A172 (cell line): ENCODE measurements at regions not wholly inside any gene's neighbourhood (a gene's known extent, or its start where the extent isn't known, plus 50 kb on each side); places are given as distances from the start of the nearest gene placed in this dataset.
A peak's percentile ranks its signal among the peaks of the same experiment; 100 is the strongest.
"Not testable (repeated sequence)": the region's sequence is repeated elsewhere in the genome, so short reads cannot be mapped to it uniquely, and the experiment has no call there.

Experiments
- DNase-seq: peaks from one replicate; pipeline ENCODE4 v3.0.0-alpha.2; 2015; ENCODE audit warnings: low spot score

- peak; percentile 11 for DNase-seq
These were observed 113.6 kb upstream of the PPARGC1A start for GRCh38 chr4:24003496-24003895.

DNA sequence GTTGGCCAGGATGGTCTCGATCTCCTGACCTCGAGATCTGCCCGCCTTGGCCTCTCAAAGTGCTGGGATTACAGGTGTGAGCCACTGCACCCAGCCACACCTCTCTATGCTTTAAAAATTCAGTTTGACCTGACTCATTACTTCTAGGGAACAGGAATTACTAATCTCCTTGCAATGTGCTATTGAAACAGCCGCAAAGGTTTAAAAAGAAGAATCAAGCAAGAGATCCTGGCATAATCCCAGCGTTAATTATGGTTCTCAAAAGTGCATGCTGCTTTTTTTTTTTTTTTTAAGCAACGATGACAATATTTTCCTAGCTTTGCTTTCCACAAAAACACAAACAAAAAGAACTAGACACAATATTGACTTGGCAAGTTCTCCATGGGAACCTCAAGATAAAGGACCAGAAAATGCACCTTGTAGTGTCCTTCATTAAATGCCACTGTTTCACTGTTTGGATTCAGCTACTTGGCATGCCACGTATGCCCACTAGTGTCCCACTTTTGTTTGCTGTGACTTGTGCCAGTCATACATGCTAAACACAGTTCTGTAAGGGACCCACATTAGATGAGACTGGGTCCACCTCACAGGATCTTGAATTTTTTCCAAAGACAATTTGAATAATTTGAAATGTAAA, 112.6 kb upstream of the PPARGC1A start:
- DNase-seq: peak; percentile 51

DNA sequence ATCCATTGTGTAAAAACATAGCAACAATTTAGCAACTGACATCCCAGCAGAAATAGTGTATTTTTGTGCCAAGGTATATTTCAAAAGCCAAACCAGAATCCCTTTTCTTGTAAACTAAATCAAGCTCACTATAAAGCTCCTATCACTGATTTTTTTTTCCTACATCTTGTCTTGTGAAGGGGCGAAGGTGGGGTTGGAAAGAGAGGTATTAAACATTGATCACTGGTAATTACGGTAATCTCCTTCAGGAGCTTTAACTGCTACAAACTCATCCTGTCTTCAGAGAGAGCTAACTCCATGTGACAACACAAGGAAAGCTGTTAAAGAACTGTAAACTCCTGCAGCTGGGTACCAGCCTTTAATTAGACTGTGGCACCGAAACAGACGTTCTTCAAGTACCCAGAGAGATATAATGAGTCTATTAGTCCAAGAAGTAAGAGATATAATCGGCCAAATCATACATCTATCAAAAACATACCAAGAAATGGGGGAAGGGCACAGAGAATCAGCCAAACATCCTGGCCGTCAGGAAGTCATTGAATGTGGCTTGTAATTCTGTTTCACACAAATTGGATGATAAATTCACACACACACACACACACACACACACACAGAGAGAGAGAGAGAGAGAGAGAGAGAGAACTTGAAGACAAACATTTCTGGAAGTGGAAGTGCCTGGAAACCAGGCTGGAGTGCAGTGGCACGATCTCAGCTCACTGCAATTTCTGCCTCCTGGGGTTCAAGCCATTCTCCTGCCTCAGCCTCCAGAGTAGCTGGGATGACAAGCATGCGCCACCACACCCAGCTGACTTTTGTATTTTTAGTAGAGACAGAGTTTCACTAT, 111.9 kb upstream of the PPARGC1A start:
- DNase-seq: no peak

GRCh38 chr4:24000470-24000831, 110.6 kb upstream of the PPARGC1A start:
- DNase-seq: no peak

- DNase-seq: peak; percentile 33
These were observed 110.0 kb upstream of the PPARGC1A start for GRCh38 chr4:23999714-24000469.

GRCh38 chr4:23993373-23993772, 103.5 kb upstream of the PPARGC1A start:
- DNase-seq: no peak

- no peak for DNase-seq
These were observed 101.6 kb upstream of the PPARGC1A start for GRCh38 chr4:23991444-23991843.

GRCh38 chr4:23986270-23986669, 96.4 kb upstream of the PPARGC1A start:
- DNase-seq: no peak

GRCh38 chr4:23981328-23981727, 91.5 kb upstream of the PPARGC1A start:
- DNase-seq: no peak

- no peak for DNase-seq
These were observed 89.7 kb upstream of the PPARGC1A start for GRCh38 chr4:23979534-23979933.

GRCh38 chr4:23978002-23978401, 88.2 kb upstream of the PPARGC1A start:
- DNase-seq: no peak

DNA sequence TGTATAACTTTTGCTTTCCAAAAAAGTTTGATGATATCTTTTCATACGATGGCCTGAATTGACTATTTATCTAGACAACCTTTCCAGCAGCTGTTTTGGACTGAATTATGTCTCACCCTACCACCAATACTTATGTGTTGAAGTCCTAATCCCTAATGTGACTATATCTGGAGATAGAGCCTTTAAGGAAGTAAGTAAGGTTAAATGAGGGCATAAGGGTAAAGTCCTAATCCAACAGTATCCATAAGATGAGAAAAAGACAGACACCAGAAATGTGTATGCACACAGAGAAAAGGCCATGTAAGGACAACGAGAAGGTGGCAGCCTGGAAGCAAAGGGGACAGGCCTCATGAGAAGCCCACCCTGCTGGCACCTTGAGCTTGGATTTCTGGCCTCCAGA, 86.6 kb upstream of the PPARGC1A start:
- no peak for DNase-seq

DNA sequence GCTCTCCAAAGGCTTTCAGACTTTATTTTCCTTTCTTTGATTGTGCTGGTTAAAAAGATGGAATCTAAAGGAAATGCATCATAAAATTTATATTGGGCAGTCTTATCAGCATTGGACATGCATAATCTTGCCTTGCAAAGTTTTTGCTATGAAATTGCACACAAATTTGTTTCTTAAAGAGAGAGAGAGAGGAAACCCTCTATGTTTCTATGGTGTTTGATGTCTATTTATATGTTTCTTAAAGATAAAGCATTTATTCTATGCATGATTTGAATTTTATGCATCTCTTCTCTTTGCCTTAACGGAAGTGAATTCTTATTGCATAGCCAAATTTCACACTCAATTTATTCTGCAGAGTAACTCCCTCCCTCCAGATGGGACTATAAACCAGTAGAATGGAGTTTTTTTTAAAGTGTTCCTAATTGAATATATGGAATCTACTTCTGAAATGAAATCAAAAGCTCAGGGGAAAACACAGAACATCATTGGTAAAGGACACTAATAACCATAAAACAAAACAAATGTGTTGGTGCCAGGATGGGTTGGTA, 83.5 kb upstream of the PPARGC1A start:
- DNase-seq: no peak

GRCh38 chr4:23972805-23973204, 83.0 kb upstream of the PPARGC1A start:
- DNase-seq: no peak

GRCh38 chr4:23972187-23972586, 82.3 kb upstream of the PPARGC1A start:
- DNase-seq: no peak

DNA sequence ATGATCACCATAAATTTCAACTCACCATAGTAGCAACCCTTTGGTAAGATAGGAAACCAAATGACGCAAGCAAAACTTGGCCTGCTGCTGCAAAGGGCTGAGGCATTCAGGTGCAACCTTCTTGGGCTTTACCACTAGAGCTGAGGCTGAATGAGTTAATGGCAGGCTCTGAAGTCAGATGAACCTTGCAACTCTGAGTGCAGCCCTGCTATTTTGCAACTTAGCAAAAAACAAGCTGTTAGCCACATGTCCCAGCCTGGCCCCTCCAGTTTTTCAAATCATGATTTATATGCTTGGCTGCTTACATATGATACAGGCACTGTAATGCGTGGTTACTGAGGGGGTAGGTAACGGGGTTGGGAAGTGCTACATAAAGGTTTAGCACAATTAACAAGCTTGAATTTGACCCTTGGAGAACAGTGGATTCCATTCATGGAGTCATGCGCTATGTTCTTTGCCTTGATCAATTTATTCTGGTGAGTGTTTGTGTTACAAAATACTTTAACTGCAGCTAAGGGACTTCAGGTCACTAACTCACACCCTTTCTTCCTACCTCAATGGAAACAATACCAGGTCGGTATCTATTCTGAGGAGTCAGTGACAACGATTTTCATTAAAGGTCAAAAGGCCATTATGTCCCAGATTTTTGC, 80.5 kb upstream of the PPARGC1A start:
- DNase-seq: no peak

DNA sequence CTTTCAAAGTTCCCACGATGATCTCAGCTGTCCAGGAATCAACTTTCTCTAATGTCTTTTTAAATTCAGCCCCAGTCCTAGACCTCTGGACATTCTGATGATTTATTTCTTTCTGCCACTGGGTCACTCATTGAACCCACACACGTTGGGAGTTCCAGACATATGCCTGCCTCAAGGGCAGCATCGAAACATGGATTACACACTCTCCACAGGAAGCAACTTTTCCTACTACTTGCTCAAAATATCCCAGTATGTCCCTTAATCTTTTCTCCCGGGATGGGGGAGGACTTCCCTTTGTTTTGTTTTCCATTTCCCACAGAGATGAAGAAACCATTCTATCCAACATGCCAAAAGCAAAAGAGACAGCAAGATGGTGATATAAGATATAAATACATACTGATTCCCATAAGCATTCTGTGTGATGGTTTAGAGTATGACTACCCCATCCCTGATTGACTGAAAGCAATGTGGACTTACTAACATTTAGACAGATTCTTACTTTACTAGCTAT, 79.8 kb upstream of the PPARGC1A start:
- no peak for DNase-seq

DNA sequence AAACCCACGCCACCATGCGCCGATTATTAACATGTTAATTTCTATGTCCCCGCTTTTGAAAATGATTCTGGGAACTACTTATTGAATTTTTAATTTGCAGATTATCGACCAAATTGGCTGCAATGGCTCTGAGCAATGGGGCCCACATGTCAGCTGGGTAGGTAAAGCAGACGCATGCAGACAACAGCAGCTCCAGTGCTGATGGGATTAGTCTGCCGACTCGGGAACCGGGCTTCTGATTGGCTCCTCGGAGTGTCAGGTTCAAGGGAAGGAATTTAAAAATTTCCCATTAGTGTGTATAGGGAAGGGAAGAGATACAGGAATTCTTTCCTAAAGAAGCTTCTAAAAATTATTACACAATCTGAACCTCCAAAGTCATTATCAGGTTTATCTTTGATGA, 77.4 kb upstream of the PPARGC1A start:
- no peak for DNase-seq

- no peak for DNase-seq
These were observed 76.9 kb upstream of the PPARGC1A start for GRCh38 chr4:23966725-23967124.

DNA sequence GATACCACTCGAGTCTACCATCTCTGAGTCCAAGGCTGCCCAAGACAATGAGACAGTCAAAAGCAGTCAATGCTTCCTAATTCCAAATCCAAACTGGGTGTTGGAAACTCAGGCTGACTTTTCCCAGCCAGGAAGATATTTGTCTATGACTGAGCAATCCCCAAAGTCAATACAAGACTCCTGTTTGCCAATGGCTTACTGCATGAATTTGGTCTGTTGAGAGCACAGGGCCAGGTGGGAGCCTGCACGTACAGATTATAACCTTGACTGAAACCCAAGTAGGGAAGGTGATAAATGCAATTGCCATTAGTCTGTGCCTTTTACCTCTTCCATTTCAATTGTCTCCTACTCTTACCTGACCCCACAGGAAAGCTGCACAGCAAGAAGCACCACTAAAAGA, 72.6 kb upstream of the PPARGC1A start:
- no peak for DNase-seq

GRCh38 chr4:23961395-23961794, 71.5 kb upstream of the PPARGC1A start:
- DNase-seq: not testable (repeated sequence)
